ENCODE measurements at regions not wholly inside any gene's neighbourhood (a gene's known extent, or its start where the extent isn't known, plus 50 kb on each side); places are given as distances from the start of the nearest gene placed in this dataset.

DNA sequence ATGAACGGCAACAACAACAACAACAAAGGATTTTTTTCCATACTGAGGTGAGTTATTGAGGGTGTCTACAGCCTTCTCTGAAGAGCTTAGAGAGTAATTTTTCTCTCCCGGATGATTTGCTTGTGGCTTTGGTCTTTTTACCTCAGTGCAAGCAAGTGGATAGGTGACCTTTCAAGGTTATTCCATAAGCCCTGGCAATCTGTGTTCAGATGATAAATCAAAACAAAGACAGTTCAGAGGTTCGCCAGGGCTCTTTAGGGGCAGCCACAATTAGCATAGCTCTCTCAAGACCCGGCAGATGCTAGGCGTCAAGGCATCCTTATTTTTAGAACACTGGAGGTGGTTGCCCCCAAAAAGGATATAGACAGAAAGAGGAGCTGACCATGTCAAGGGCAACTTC lies 417.9 kb upstream of the C9orf72 start:
- TF ChIP-seq CTCF (IDR thresholded peaks at IDR 0.05; ENCODE audit: insufficient read depth, low read length, poor library complexity, severe bottlenecking): no peak
- no peaks in the 10 kb centered on the region for H3K27me3 ChIP-seq (ENCODE audit: control insufficient read depth, insufficient read depth, low read length)
- DNase-seq (ENCODE audit: low read depth): no peak
- H3K4me3 ChIP-seq (ENCODE audit: low read depth, low read length): no peak overlapping the region
- H3K36me3 ChIP-seq (ENCODE audit: control insufficient read depth, insufficient read depth, low read length): no peaks in the 10 kb centered on the region

- no peaks in the 10 kb centered on the region for H3K36me3 ChIP-seq (ENCODE audit: control insufficient read depth, insufficient read depth, low read length)
- H3K4me3 ChIP-seq (ENCODE audit: low read depth, low read length): no peak overlapping the region
- H3K27me3 ChIP-seq (ENCODE audit: control insufficient read depth, insufficient read depth, low read length): no peaks in the 10 kb centered on the region
- no peak for DNase-seq (ENCODE audit: low read depth)
- TF ChIP-seq CTCF (IDR thresholded peaks at IDR 0.05; ENCODE audit: insufficient read depth, low read length, poor library complexity, severe bottlenecking): no peak
These were observed 427.8 kb upstream of the C9orf72 start for GRCh38 chr9:28001096-28001495.

DNA sequence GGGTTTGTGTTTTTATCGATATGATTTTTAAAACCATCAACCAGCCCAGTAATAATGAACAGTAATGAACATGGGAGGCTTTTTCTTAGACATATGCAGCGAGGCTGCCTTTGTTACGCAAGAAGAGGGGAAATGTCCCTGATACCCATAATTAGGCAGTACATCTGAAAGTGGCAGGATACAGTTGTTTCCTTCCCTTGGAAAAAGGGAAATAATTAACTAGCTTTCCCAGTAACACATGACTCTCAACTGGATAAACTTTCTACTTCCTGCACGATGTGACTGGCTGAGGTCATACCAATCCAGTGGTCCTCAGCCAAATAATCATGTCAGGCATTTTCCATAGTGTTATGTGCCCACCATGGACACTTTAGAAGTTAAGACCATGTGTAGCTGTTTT lies 431.6 kb upstream of the C9orf72 start:
- no peak overlapping the region for H3K4me3 ChIP-seq (ENCODE audit: low read depth, low read length)
- TF ChIP-seq CTCF (IDR thresholded peaks at IDR 0.05; ENCODE audit: insufficient read depth, low read length, poor library complexity, severe bottlenecking): no peak
- H3K27me3 ChIP-seq (ENCODE audit: control insufficient read depth, insufficient read depth, low read length): no peaks in the 10 kb centered on the region
- no peaks in the 10 kb centered on the region for H3K36me3 ChIP-seq (ENCODE audit: control insufficient read depth, insufficient read depth, low read length)
- peak; percentile 14 for DNase-seq (ENCODE audit: low read depth)

- no peak for DNase-seq (ENCODE audit: low read depth)
- no peak for TF ChIP-seq CTCF (IDR thresholded peaks at IDR 0.05; ENCODE audit: insufficient read depth, low read length, poor library complexity, severe bottlenecking)
These were observed 432.5 kb upstream of the C9orf72 start for GRCh38 chr9:28005779-28006178.

GRCh38 chr9:28007097-28007817 lies 434.0 kb upstream of the C9orf72 start:
- Histone ChIP-seq H3K4me3 (ENCODE audit: low read depth, low read length) (no peak overlapping the region), H3K36me3 (ENCODE audit: control insufficient read depth, insufficient read depth, low read length) (no peaks in the 10 kb centered on the region), H3K27me3 (ENCODE audit: control insufficient read depth, insufficient read depth, low read length) (no peaks in the 10 kb centered on the region)
- TF ChIP-seq CTCF (IDR thresholded peaks at IDR 0.05; ENCODE audit: insufficient read depth, low read length, poor library complexity, severe bottlenecking): no peak
- DNase-seq (ENCODE audit: low read depth): no peak

More at GRCh38 chr9:28005779-28006178, 432.5 kb upstream of the C9orf72 start:
- Histone ChIP-seq H3K36me3 (ENCODE audit: control insufficient read depth, insufficient read depth, low read length) (no peaks in the 10 kb centered on the region), H3K27me3 (ENCODE audit: control insufficient read depth, insufficient read depth, low read length) (no peaks in the 10 kb centered on the region), H3K4me3 (ENCODE audit: low read depth, low read length) (no peak overlapping the region)

GRCh38 chr9:28014212-28014611 lies 440.9 kb upstream of the C9orf72 start:
- no peak for DNase-seq (ENCODE audit: low read depth)
- H3K27me3 ChIP-seq (ENCODE audit: control insufficient read depth, insufficient read depth, low read length): no peaks in the 10 kb centered on the region
- no peak for TF ChIP-seq CTCF (IDR thresholded peaks at IDR 0.05; ENCODE audit: insufficient read depth, low read length, poor library complexity, severe bottlenecking)
- H3K36me3 ChIP-seq (ENCODE audit: control insufficient read depth, insufficient read depth, low read length): no peaks in the 10 kb centered on the region
- H3K4me3 ChIP-seq (ENCODE audit: low read depth, low read length): no peak overlapping the region

All from kidney epithelial cell (primary cell).